ENCODE measurements at regions not wholly inside any gene's neighbourhood (a gene's known extent, or its start where the extent isn't known, plus 50 kb on each side); places are given as distances from the start of the nearest gene placed in this dataset.

DNA sequence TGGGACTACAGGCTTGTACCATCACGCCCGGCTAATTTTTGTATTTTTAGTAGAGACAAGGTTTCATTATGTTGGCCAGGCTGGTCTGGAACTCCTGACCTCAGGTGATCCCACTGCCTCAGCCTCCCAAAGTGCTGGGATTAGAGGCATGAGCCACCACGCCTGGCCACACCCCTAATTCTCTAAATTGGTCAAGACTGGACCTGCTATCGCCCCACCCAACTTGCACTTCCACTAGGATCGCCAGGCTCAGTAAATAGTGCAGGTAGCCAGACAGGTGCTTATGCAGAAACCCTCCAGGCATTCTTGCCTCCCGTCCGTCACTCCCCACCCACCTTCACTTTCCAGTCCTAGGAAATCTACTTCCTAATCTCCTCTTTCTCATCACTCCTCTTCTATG is 481.4 kb upstream of the EEF2KMT start:
- DNase-seq (ENCODE audit: low read depth, low spot score): no peak
- dilution Hi-C loops (cut with MboI; ENCODE audit: extremely low pct_ligation_motif_present, low sequenced_read_pairs): no loop called here
- H3K9me3 ChIP-seq (ENCODE audit: control insufficient read depth, low read depth, low read length): peaks cover 9% of the 10 kb centered on the region
- no peak overlapping the region for H2AFZ ChIP-seq (ENCODE audit: control insufficient read depth, low read length)
- no peaks in the 10 kb centered on the region for H4K20me1 ChIP-seq (ENCODE audit: control insufficient read depth, extremely low read depth, insufficient read depth, low read length)
- no peaks in the 10 kb centered on the region for H3K4me1 ChIP-seq (ENCODE audit: control insufficient read depth, extremely low read depth, insufficient read depth, low read length)
- no peak overlapping the region for H3K27ac ChIP-seq (ENCODE audit: control insufficient read depth, insufficient read depth, low read length)
- H3K4me3 ChIP-seq (ENCODE audit: control insufficient read depth in 2 of 3, extremely low read depth in 1 of 3, insufficient read depth in 2 of 3, low read depth in 1 of 3, low read length in 3 of 3): no peak overlapping the region
- H3K4me2 ChIP-seq (ENCODE audit: control insufficient read depth, extremely low read depth, insufficient read depth, low read depth, low read length): no peak overlapping the region
- no peaks in the 10 kb centered on the region for H3K27me3 ChIP-seq (ENCODE audit: control insufficient read depth, extremely low read depth, insufficient read depth, low read length)
- H3K9me1 ChIP-seq (ENCODE audit: control insufficient read depth, extremely low read depth, insufficient read depth, low read length): no peaks in the 10 kb centered on the region
- TF ChIP-seq EZH2 (IDR thresholded peaks at IDR 0.05; ENCODE audit: low read length): no peak
- TF ChIP-seq, protein P1, sequence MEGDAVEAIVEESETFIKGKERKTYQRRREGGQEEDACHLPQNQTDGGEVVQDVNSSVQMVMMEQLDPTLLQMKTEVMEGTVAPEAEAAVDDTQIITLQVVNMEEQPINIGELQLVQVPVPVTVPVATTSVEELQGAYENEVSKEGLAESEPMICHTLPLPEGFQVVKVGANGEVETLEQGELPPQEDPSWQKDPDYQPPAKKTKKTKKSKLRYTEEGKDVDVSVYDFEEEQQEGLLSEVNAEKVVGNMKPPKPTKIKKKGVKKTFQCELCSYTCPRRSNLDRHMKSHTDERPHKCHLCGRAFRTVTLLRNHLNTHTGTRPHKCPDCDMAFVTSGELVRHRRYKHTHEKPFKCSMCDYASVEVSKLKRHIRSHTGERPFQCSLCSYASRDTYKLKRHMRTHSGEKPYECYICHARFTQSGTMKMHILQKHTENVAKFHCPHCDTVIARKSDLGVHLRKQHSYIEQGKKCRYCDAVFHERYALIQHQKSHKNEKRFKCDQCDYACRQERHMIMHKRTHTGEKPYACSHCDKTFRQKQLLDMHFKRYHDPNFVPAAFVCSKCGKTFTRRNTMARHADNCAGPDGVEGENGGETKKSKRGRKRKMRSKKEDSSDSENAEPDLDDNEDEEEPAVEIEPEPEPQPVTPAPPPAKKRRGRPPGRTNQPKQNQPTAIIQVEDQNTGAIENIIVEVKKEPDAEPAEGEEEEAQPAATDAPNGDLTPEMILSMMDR (optimal IDR thresholded peaks at IDR 0.05 in 1 of 3, IDR thresholded peaks at IDR 0.05 in 1 of 3, conservative IDR thresholded peaks at IDR 0.05 in 1 of 3; ENCODE audit: extremely low read depth in 1 of 3, insufficient read depth in 2 of 3, low read length in 3 of 3): no peak
- no peak overlapping the region for H3K9ac ChIP-seq (ENCODE audit: control insufficient read depth, extremely low read depth, insufficient read depth, low read length)
- H3K36me3 ChIP-seq (ENCODE audit: control insufficient read depth in 2 of 2, extremely low read depth in 1 of 2, insufficient read depth in 2 of 2, low read length in 2 of 2): no peaks in the 10 kb centered on the region
- FAIRE-seq: no peak
- no peaks in the 10 kb centered on the region for H3K79me2 ChIP-seq (ENCODE audit: control insufficient read depth, insufficient read depth, low read length)

DNA sequence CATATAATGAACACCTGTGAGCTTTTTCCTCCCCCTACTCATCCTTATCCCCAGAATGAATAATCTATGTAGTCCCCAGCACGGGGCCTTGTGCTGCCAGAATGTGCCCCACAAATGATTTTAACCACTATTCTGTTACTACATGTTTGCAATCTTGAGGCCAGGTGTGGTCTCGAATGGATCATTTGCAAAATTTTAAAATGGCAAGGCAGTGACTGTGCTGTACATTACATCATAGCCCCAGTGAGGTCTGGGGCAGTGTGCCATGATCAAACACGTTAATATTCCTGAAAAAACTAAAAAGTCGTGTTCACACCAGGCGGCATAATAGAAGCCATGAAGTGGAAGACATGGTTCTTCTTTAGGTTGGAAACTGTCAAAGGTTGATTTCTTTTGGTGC is 479.9 kb upstream of the EEF2KMT start:
- no peaks in the 10 kb centered on the region for H3K36me3 ChIP-seq (ENCODE audit: control insufficient read depth in 2 of 2, extremely low read depth in 1 of 2, insufficient read depth in 2 of 2, low read length in 2 of 2)
- dilution Hi-C loops (cut with MboI; ENCODE audit: extremely low pct_ligation_motif_present, low sequenced_read_pairs): no loop called here
- H3K4me1 ChIP-seq (ENCODE audit: control insufficient read depth, extremely low read depth, insufficient read depth, low read length): no peaks in the 10 kb centered on the region
- H3K9me1 ChIP-seq (ENCODE audit: control insufficient read depth, extremely low read depth, insufficient read depth, low read length): no peaks in the 10 kb centered on the region
- no peaks in the 10 kb centered on the region for H3K79me2 ChIP-seq (ENCODE audit: control insufficient read depth, insufficient read depth, low read length)
- no peaks in the 10 kb centered on the region for H3K27me3 ChIP-seq (ENCODE audit: control insufficient read depth, extremely low read depth, insufficient read depth, low read length)
- H3K9ac ChIP-seq (ENCODE audit: control insufficient read depth, extremely low read depth, insufficient read depth, low read length): no peak overlapping the region
- no peak overlapping the region for H2AFZ ChIP-seq (ENCODE audit: control insufficient read depth, low read length)
- H4K20me1 ChIP-seq (ENCODE audit: control insufficient read depth, extremely low read depth, insufficient read depth, low read length): no peaks in the 10 kb centered on the region
- H3K4me3 ChIP-seq (ENCODE audit: control insufficient read depth in 2 of 3, extremely low read depth in 1 of 3, insufficient read depth in 2 of 3, low read depth in 1 of 3, low read length in 3 of 3): no peak overlapping the region
- DNase-seq (ENCODE audit: low read depth, low spot score) (no peak), FAIRE-seq (no peak)
- peaks cover 12% of the 10 kb centered on the region for H3K9me3 ChIP-seq (ENCODE audit: control insufficient read depth, low read depth, low read length)
- no peak for TF ChIP-seq EZH2 (IDR thresholded peaks at IDR 0.05; ENCODE audit: low read length)
- TF ChIP-seq, protein P1 (optimal IDR thresholded peaks at IDR 0.05 in 1 of 3, IDR thresholded peaks at IDR 0.05 in 1 of 3, conservative IDR thresholded peaks at IDR 0.05 in 1 of 3; ENCODE audit: extremely low read depth in 1 of 3, insufficient read depth in 2 of 3, low read length in 3 of 3): no peak
- H3K27ac ChIP-seq (ENCODE audit: control insufficient read depth, insufficient read depth, low read length): no peak overlapping the region
- H3K4me2 ChIP-seq (ENCODE audit: control insufficient read depth, extremely low read depth, insufficient read depth, low read depth, low read length): no peak overlapping the region

Measured in keratinocyte (primary cell).